ENCODE measurements at regions not wholly inside any gene's neighbourhood (a gene's known extent, or its start where the extent isn't known, plus 50 kb on each side); places are given as distances from the start of the nearest gene placed in this dataset.

DNA sequence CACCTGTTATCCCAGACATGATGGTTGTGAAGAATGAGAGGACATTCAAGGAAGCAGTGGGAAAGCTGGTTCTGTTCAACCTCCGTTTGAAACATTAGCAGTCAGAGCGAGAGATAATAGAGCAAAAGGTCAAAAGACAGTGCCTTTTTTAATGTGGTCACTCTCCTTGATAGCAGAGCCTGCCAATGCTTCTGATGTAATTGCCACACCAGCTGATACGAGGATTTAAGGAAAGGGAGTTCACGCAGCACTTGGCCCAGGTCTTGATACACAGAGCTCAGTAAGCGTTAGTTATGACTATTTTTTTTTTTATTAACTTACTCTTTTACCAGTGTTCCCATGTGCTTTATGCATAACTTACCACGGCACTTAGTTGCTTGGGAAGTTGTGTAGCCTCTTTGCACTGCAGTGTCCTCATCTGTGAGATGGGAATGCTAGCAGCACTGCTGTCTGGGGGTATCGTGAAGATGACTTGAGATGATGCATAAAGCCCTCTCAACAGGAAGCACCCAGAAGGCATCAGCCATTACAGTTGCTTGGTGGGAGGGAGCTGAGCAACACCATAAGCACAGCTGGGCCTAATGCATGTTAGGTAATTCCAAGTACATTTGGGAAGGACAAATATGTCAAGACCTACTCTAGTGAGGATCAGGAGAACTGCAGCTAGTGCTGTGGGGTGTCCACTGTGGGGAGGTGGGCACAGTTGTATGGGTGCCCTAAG is 123.3 kb upstream of the RASGRP1 start:
- no peak for TF ChIP-seq CTCF (IDR thresholded peaks at IDR 0.05)

DNA sequence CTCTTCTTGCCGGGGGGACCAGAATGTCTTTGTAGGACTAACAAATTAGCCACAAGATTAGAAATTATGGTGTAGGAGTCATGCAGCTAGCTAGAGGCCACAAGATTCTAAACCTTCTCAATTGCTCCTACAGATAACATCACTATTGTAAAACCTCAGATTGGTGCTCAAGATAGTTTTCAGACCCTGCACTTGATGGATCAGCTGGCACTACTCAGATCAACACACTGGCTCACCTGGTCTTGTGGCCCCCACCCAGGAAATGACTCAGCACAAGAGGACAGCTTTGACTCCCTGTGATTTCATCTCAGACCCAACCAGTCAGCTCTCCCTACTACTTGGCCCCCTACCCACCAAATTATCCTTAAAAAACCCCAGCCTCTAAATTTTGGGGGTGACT is 124.1 kb upstream of the RASGRP1 start:
- no peak for TF ChIP-seq CTCF (IDR thresholded peaks at IDR 0.05)

- no peak for TF ChIP-seq CTCF (IDR thresholded peaks at IDR 0.05)
Observed at GRCh38 chr15:38689522-38689921, 124.9 kb upstream of the RASGRP1 start.

GRCh38 chr15:38690216-38690615 is 125.6 kb upstream of the RASGRP1 start:
- no peak for TF ChIP-seq CTCF (IDR thresholded peaks at IDR 0.05)

GRCh38 chr15:38690719-38691332 is 126.2 kb upstream of the RASGRP1 start:
- TF ChIP-seq CTCF (IDR thresholded peaks at IDR 0.05) = peak; percentile 87

DNA sequence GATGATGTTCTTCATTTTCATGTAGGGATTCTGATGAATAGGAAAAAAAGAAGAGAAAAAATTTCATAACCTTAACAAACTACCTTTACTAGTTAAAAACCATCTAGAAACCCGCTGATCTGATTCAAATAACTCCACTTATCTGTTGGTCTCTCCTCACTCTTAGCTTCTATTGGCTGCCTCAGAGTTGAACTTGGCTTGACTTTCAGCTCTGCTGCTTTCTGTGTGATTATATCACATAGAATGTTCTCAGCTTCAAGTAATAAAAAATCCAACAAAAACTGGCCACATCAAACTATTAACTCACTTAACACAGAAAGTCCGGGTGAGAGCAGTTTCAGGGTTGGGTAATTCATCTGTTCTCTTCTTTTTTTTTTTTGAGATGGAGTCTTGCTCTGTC is 126.8 kb upstream of the RASGRP1 start:
- no peak for TF ChIP-seq CTCF (IDR thresholded peaks at IDR 0.05)

- TF ChIP-seq CTCF (IDR thresholded peaks at IDR 0.05) = no peak
Observed at GRCh38 chr15:38691965-38692788, 127.6 kb upstream of the RASGRP1 start.

Measured in LNCAP (cell line).